HL-60 (cell line): ENCODE measurements at regions not wholly inside any gene's neighbourhood (a gene's known extent, or its start where the extent isn't known, plus 50 kb on each side); places are given as distances from the start of the nearest gene placed in this dataset.
"Not testable (repeated sequence)": the region's sequence is repeated elsewhere in the genome, so short reads cannot be mapped to it uniquely, and the experiment has no call there.

Source experiments
- DNase-seq, 2 experiments: peaks; one replicate each; pipeline ENCODE4 v3.0.0-alpha.2; 2010 to 2020; ENCODE audit warnings: low read depth in 1 of 2, low spot score in 1 of 2
- H3K27ac ChIP-seq: fragments of 250-450 bp; sonication (Bioruptor Pico); replicated peaks from 2 replicates; pipeline ENCODE4 v1.5.1; 2020; ENCODE audit warnings: mild to moderate bottlenecking, moderate library complexity
- H3K27me3 ChIP-seq: fragments of 250-450 bp; sonication (Bioruptor Pico); 2 replicates; pipeline ENCODE4 v1.5.1; 2021; ENCODE audit warnings: mild to moderate bottlenecking, moderate library complexity; ENCODE audit not compliant: insufficient read depth, poor library complexity, severe bottlenecking
- H3K4me3 ChIP-seq: replicated peaks from 2 replicates; pipeline ENCODE4 v1.5.1; 2011; ENCODE audit warnings: mild to moderate bottlenecking, control low read depth, low read length; ENCODE audit not compliant: insufficient read depth
- CTCF ChIP-seq: IDR thresholded peaks from one replicate; pipeline ENCODE4 v1.5.1; 2011; ENCODE audit warnings: low read length, control low read depth, inconsistent platforms; ENCODE audit not compliant: insufficient read depth
- GABPA ChIP-seq: IDR thresholded peaks from 2 replicates; pipeline ENCODE4 v1.6.1; 2012; ENCODE audit warnings: low read depth
- POLR2AphosphoS5 ChIP-seq: IDR thresholded peaks from 2 replicates; pipeline ENCODE4 v1.6.1; 2012; ENCODE audit warnings: low read depth
- REST ChIP-seq: IDR thresholded peaks from 2 replicates; pipeline ENCODE4 v1.6.1; 2012; ENCODE audit warnings: low read depth; ENCODE audit not compliant: insufficient replicate concordance
- SPI1 ChIP-seq: IDR thresholded peaks from 2 replicates; pipeline ENCODE4 v1.6.1; 2012; ENCODE audit warnings: low read depth, mild to moderate bottlenecking, borderline replicate concordance

GRCh38 chr9:30280229-30280900 is 2104.1 kb upstream of the ACO1 start:
- DNase-seq = peak in 1 of 2 experiments; percentile 5
- H3K4me3 ChIP-seq = no peak overlapping the region

GRCh38 chr9:30289435-30289834 is 2095.0 kb upstream of the ACO1 start:
- Histone ChIP-seq H3K27ac (no peak overlapping the region), H3K4me3 (no peak overlapping the region), H3K27me3 (no peaks in the 10 kb centered on the region)
- TF ChIP-seq REST (no peak), CTCF (no peak), GABPA (no peak), SPI1 (no peak), POLR2AphosphoS5 (no peak)
- DNase-seq = no peak

More at GRCh38 chr9:30280229-30280900, 2104.1 kb upstream of the ACO1 start:
- no peaks in the 10 kb centered on the region for H3K27me3 ChIP-seq
- no peak overlapping the region for H3K27ac ChIP-seq
- TF ChIP-seq REST = no peak
- TF ChIP-seq CTCF = no peak
- TF ChIP-seq SPI1 = no peak

GRCh38 chr9:30292026-30292425 is 2092.4 kb upstream of the ACO1 start:
- not testable (repeated sequence) for DNase-seq, H3K27me3 ChIP-seq, H3K27ac ChIP-seq, H3K4me3 ChIP-seq

- TF ChIP-seq SPI1 (no peak), GABPA (no peak), POLR2AphosphoS5 (no peak), REST (no peak), CTCF (no peak)
- DNase-seq = no peak
- Histone ChIP-seq H3K27me3 (no peaks in the 10 kb centered on the region), H3K27ac (no peak overlapping the region), H3K4me3 (no peak overlapping the region)
These were observed 2091.2 kb upstream of the ACO1 start for GRCh38 chr9:30293231-30293630.
